Astrocyte of the hippocampus (primary cell): ENCODE measurements at regions not wholly inside any gene's neighbourhood (a gene's known extent, or its start where the extent isn't known, plus 50 kb on each side); places are given as distances from the start of the nearest gene placed in this dataset.

ENCODE experiments used
- DNase-seq: peaks from one replicate; pipeline ENCODE4 v3.0.0; 2011; ENCODE audit warnings: low read depth, low spot score

DNA sequence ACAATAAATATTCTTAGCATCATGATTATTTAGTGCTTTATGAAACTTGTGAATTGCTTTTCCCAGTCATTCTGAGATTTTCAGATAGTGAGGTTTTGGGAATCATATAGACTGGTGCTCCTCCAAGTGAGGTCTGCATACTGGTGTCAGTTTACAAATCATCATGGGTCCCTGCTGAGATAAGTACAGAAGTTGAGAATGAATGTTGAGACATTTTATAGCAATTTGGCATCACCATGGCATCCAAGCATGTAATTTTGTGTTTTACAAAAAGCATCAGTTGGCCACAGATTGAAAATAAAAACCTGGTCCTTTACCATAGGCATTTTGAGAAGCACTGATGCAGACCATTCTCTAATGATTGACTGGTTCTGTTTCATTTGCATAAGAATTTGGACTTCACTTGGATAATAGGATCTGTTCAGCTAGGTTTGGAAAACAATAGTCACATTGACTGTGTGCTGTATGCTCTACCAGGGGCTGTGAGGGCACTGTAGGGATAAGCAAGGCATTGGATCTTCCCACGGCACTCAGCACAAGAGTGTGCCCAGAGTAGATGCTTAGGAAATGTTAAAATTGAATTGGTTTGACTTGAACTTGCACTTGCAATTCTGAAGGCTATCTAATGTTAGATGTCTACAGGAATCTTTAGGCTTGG is 79.0 kb upstream of the JUN start:
- DNase-seq = no peak

DNA sequence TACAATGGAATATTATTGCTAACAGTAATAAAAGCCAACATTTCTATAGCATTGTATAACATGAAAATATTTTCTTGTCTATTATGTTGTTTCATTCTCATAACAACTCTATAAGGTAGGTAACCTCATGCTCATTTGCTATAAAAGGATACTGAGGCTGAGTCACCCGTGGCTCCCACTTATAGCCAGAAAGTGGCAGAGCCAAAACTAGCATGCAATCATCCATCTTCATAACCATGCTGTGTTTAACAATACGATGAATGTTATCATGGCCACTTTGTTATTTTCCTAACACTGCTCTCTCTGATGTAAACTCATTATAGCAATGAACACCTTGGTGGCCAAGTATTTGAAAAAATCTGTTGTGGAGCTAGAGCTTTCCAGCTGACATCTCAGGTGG is 80.8 kb upstream of the JUN start:
- no peak for DNase-seq

DNA sequence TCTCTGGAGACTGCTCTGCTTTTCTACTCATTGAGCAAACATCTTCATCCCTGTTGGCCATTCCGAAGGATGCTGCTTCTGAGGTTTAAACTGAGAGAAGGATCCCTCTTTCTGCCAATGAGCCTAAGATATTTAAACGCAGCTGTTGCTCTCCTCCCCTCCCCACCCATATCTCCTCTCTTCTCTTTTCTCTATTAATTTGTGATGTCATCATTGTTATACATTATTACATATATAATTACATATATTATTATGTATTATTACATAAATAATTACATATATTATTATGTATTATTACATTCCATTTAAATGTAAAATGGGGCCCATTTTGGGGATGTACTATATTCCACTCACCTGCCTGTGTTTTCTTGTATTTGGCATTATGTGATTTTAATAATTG is 82.7 kb upstream of the JUN start:
- no peak for DNase-seq

DNA sequence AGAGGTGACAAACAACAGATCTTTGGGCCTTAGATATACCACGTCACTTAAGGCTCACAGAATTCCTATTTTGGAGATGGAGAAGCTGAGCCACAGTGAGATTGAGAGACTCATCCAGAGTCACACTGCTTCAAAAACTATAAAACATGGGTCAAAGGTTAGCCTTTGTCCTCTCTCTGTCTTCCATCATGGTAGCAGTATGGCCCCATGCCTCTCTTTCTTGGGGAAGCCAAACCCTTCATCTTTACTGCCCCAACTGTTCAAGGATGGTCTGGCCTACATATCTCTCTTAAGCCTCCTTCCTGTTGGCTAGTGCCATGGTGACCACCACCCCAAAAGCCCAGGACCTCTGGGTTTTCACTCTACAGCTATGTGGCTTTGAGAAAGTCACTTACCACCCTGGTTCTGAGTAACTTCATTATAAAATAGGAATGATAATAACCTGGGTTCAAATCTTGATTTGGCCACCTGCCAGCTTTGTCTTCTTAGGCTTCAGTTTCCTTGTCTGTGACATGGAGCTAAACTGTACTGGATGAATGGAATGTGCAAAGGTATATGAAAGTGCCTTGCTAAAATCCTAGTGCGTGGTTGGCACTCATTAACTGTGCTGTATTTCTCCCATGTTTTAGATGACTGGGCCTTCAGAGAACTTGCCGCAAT is 85.9 kb upstream of the JUN start:
- no peak for DNase-seq

DNA sequence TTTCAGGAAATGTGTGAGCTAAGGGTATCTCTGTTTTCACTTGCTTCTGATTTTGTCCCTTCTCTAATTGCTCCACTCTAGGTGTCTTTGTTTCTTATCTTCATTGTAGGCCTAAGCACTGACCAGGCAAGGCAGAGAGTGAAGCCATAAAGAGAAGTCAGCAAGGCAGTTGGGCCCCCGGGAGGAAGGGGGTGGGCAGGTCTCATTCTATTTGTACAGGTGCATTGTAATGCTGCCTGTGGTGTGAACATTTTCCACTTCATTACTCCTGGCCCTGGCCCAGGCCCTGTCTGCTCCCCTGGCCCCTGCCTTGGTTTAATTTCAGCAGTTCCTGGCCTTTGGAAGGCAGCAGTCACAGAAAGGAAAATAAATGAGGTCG is 86.4 kb upstream of the JUN start:
- DNase-seq = peak; percentile 84

DNA sequence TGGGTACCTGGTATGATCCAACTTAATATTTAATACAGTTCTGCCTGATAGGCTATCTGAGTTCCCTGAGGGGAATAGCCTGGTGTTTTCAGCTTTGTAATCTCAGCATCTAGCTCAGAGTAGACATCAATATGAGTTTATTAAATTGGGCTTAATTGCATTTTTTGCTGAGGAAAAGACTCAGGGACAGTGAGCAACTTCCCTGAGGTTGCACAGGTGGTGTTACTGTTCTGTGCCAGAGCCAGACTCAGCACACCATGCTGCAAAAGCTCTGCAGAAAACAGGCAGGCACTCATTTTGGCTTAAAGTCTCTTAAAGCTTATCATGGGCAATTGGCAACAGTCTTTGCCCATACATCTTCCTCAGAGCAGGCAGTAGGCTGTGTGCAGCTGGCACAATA is 90.5 kb upstream of the JUN start:
- DNase-seq = no peak

DNA sequence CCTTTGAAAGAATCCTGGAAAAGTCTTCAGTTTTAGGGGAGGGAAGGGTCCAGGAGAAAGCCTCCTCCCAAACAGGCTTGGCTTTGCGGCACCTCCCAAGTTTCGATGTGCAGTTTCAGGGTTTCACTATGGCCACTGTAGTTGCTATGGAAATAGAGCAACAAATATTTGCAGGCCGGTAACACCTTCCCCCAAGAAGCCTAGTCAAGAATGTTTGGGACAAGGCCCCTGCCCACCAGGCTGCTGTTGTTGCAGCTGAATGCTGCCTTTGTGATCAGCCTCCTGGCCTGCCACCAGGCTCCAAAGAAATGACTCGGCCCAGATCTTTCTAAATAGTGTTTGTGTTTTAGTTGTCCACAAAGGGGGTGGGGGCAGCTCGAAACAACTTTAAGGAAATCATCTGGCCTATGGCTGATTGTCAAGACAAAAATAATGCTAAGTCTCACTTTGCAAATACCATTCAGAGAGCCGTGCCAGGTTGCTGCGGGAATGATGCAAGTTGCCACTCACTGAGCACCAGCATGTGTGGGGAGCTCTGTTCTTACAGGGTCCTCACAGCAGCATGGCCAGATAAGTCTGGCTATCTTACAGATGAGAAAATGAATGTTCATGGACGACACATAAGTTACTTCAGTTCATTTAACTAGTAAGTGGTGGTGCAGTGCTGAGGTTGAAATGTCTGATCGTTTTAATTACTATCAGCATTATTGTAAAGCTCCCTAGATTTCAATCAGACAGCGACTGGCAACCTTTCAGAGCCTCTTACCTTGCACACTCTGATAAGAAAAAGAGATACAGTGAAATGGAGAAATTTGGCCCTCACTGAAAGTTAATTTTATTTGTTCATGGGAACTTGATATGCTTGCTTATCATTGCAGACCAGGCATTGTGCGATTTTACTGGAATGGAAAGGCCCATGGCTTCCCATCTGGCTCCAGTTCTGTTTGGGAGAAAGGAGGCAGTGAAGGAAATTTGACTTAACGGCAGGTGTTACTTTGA is 91.2 kb upstream of the JUN start:
- DNase-seq = peak; percentile 95

DNA sequence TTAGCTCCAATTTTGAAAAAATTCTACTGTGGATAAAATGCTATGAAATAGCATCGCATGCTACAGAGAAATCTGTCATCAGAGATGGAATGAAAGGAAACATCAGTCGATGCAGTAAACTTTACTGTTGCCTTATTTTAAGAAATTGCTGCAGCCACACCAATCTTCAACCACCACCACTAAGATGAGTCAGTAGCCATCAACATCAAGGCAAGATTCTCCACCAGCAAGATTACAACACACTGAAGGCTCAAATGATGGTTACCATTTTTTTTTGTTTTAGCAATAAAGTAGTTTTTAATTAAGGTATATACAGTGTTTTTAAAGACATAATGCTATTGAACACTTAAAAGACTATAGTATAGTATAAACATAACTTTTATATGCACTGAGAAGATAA is 95.6 kb upstream of the JUN start:
- DNase-seq = no peak

DNA sequence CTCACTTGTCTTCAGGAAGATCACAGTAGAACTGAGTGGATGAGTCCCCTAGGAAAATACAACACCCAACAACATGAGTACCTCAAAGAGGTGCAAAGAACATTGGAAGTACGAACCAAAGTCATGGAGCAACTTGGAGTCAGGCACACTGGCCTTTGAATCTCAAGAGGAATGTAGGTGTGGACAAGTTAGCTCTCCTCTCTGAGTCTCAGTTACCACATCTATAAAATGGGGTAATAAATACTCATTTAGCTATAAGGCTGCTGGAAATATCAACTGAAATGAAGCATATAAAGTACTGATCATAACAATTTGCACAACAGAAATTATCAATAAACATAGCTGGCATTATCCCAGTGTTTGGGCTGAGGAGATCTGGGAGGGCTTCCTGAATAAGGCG is 96.7 kb upstream of the JUN start:
- no peak for DNase-seq

DNA sequence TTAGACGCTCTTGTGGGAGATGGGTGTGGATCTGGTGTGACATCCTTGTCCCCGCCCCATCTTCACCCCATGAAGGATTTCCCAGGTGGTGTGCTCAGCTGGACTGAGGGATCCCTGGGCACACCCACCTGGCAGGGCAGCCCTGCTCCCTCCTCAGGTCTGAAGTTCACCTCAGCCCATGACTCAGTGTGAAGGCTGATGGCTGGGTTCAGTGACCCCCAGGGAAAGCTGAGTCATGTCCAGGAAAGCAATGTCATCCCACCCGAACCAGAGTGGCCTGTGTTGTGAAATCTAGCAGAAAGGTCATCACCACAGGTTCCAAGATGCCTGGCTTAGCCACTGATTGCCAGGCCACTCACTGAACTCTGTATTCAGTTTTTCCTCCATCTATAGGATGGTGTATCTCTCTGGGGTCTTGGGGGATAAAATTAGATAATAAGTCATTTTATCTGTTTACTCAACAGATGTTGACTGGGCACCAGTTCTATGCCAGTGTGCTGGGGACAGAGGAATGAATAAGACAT is 97.7 kb upstream of the JUN start:
- no peak for DNase-seq

DNA sequence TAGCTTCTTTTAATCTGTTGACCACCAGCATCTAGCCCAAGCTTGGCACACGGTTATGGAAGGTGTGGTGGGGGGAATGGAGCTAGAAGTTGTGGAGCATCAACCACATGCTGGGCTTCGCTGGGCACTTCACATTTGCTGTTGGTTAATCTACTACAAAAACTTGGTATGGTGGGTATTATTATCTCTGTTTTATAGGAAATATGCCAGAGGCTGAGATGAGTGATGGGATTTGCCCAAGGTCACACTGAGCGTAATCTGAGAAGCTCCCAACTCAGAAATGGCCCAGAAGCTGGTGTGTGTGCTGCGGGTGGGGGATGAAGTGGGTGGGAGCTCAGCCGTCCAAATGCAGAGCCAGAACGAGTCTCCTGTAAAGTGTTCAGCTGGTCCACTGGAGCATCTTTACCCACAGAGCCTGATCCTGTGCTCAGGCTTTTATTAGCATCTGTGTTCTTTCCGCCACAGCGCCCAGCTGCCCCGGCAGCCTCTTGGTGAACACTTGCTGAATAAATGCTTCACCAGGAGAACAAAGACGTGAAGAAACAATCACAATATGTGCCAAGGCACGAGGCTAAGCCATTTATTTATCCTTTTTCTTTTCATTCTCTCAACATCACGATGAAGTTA is 98.6 kb upstream of the JUN start:
- no peak for DNase-seq

DNA sequence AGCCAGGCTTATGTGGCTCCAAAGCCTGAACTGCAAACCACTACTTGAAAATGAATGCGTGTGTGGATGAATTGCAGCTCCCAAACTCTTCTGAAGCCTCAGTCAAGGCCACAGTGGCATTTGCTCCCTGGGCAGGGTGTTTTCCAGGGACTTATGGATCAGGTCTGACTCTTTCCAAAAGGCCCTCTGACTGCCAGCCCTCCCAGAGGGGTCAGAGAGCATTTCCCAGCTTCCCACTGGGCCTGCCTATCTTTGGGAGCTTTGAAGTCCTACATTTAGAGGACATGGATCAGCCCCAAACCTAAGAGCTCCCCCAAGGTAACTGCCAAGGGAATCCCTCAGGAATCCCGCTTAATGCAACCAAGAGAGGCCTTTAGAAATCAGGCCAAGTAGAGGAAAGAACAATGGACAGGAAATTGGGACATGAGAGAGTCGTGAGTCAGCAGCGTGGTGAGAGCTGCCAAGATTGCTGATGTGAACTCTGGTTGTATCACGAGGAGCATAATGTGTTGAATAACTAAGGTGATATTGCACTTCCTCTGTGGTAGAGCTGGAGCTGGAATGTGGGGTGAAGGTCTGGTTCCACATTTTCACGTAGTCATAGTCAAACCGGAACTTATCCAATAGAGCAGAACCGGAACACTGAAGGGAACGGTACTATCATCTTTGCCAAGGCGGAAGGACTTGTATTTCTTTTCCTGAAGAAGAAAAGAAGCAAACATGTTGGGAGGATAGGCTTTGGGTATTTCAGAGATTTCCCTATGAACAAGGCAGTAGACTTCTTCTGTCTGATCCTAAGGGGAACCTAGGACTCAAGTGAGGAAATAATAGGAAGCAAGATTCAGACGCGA is 99.4 kb upstream of the JUN start:
- DNase-seq = peak; percentile 95

DNA sequence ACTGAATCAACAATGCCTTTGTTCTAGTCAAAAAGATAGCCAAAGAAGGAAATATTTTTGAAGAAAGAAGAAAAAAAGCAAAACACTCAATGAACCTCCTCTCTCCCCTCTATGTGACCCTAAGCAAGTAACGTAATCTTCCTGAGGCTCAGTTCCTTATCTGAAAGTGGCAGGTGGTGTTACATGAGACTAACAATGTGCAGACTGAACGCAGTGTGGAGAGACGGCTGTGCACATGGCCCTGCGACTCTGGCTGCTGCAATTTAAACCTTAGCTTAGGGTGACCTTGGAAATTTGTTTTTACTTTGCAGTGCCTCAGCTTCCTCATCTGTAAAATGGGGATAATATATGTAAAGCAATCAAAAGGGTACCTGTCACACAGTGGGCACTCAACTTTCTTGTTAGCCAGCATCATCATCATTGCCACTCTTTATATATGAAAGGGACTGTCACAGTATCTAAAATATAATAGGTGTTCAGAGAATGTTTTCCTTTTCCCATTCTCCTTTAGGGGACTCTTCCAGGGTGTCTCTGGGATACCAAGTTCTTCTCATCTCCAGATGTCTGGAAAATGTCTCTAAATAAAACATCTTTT is 100.1 kb upstream of the JUN start:
- DNase-seq = no peak

DNA sequence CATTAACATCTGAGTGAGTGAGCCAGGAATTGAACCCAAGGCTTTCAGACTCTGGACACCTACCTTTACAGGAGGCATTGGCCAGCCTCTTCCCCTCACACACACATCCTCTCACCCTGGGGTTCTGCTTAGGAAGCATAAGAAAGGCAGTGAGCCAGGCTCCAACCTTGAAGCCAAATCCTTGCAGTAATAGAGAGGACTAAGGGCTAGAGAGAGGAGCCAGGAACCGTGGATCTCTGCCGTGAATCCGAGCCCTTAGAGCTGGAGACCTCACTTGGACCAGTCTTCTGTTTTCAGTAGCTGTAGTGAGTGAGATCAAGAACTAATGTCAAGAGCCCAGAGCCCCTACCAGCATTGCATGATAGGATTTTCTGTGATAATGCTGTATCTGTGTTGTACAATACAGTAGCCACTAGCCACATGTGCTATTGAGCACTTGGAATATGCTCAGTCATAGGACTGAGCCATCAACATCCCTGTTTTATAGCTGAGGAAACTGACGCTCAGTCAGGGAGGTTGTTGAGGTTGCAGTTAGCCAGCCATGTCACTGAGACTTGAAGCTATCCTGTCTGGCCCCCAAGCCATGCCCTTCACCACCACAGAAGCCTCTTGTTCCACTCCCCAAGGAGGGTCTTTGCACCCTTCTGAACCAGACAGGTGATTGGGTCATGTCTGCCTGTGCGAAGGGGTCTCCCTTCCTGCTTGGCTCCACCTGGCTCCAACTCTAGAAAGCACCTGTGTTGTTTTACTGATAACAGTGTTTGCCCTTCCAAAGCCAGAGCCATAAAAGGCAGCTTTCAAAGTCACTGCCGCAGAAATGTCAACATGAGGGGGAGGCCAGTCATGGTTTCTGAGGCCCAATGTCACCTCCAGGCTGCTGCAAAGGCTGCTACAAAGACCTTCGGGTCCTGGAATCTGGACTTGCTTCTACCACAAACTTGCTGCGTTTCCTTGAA is 101.1 kb upstream of the JUN start:
- DNase-seq = no peak

DNA sequence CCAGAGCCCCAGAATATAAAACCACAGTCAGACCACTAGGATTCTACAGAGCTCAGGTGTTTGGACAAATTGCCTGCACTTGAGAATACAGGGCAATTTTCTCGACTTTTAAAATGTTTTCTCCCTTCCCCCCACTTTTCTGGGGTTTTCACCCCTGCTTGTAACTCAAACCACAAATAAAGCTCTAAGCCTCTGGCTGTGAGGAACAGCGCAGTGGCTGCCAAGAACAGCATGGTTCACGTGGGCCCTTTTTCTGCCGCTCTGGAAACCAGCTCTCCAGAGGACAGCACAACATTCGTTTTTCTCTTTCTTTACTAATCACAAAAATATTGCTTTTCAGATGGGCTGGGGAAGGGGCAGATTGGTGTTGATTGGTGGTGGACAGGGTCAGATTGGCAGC is 102.2 kb upstream of the JUN start:
- DNase-seq = peak; percentile 86

DNA sequence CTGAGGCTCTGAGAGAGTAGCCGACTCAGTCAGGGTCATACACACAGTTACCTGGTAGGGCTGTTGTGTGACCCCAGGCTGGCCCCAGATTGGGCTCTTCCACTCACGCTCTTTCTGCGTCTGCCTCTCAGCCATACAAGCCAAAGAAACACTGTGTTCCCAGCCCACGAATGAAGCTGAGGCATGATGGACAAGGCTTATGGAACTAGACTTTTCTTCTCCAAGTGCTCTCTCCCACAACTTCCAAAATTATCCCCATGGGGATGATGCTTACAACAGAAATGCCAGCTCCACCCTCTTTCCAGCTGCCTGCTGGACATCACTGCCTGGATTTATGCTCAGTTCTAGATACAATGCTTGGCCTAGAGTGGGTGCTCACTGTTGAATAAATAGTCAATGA is 102.8 kb upstream of the JUN start:
- DNase-seq = no peak

DNA sequence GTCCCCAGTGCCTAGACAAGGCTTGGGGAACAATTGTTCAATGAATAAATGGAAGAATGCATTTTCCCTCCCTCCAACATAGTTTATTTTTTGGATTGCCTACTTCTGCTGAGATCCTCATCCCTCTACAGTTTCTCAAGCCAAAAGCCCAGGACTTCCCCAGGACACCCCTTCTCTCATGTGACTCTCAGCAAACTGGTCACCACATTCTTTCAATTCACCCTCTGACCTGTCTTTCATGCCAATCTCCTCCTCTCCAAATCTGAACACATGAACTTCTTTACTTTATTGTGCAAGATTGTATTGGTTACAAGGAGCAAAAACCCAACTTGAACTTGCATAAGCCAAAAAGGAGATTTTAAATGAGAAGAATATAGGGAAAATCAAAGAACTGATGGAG is 103.2 kb upstream of the JUN start:
- DNase-seq = no peak

DNA sequence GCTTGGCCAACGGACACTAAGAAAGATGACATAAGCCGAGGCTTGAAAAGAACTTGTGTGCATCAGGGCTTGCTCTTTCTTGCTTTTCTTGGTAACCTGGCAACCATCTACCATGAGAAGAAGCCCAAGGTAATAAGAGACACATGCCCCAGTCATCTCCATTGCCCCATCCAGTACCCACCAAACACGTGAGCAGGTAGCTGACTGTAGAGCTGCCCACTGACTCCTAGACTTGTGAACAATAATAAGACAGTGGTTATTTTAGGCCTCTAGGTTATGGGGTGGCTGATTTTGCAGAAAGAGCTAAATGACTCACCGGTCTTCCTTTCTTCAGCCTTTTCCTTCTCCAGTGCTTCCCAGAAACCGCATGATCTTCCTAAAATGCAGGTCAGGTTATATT is 105.0 kb upstream of the JUN start:
- DNase-seq = no peak

DNA sequence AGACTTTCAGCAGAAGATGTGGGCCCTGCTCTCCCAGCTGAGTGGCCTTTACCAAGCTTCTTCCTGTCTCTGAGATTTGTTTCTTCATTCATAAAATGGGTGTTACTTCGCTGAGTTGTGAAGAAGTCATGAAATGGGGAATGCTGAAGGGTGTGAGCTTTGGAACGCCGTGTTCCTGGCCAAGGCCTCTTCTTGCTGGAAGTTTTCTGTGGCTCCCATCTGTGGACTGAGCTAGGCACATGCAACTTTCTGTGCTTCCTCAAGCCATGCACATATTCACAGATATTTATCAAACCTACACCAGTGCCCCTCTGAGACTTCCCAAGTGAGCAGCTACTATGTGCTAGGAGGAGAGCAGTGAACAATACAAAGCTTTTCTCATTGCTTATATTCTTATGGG is 106.3 kb upstream of the JUN start:
- DNase-seq = no peak
